ENCODE measurements at regions not wholly inside any gene's neighbourhood (a gene's known extent, or its start where the extent isn't known, plus 50 kb on each side); places are given as distances from the start of the nearest gene placed in this dataset.

DNA sequence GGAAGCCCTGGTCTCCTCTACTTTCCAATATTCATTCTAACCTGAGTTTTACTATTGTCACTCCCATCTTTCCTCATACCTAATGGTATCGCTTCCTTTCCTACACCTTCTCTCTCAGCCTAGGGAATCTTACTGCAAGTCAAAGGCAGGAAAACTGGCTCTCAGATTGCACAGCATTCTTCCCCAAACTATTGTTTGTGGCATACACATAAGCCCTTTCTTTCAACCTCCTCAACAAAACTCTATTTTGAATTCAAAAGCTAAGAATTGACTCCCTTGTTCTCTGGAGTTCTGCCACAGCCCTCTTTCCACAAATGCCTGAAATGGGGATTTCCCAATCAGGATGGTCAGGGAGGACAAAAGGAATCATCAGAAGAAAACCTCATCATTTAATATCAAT is 181.5 kb downstream of the FAM76B start:
- TF ChIP-seq CTCF (IDR thresholded peaks at IDR 0.05) (no peak), POLR2A (IDR thresholded peaks at IDR 0.05) (no peak)

Data from right lobe of liver (tissue), 4 donors.